Glomerular endothelial cell (primary cell): ENCODE measurements at regions not wholly inside any gene's neighbourhood (a gene's known extent, or its start where the extent isn't known, plus 50 kb on each side); places are given as distances from the start of the nearest gene placed in this dataset.
A peak's percentile ranks its signal among the peaks of the same experiment; 100 is the strongest.

ENCODE experiments used
- DNase-seq: peaks from one replicate; pipeline ENCODE4 v3.0.0-alpha.2; 2011; ENCODE audit warnings: low read depth, low spot score; ENCODE audit errors: extremely low read depth

DNA sequence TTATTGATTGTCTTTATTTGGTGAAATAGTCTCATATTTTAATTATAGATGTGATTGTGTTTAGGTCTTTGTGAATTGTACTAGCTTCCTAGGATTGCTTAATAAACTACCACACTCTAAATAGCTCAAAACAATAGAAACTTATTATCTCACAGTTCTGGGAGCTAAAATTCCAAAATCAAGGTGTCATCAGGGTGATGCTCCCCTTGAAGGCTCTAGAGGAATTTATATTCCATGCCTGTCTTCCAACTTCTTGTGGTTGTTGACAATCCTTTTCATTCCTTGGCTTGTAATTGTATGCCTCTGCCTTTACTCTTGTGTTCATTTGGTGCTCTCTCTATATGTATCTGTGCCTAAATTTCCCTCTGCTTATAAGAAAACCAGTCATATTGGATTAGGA, 155.3 kb upstream of the AKR1E2 start:
- DNase-seq: no peak

DNA sequence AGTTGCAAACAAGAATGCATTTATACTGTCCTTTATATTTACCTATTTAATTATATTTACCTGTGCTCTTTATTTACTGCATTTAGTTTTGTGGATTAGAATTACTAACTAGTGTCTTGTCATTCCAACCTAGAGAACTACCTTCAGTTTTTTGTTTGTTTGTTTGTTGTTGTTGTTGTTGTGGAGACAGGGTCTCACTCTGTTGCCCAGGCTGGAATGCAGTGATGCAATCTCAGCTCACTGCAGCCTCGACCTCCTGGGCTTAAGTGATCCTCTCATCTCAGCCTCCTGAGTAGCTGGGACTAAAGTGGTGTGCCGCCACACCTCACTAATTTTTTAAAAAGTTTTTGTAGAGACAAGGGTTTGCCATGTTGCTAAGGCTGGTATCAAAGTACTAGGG, 156.4 kb upstream of the AKR1E2 start:
- DNase-seq: no peak

DNA sequence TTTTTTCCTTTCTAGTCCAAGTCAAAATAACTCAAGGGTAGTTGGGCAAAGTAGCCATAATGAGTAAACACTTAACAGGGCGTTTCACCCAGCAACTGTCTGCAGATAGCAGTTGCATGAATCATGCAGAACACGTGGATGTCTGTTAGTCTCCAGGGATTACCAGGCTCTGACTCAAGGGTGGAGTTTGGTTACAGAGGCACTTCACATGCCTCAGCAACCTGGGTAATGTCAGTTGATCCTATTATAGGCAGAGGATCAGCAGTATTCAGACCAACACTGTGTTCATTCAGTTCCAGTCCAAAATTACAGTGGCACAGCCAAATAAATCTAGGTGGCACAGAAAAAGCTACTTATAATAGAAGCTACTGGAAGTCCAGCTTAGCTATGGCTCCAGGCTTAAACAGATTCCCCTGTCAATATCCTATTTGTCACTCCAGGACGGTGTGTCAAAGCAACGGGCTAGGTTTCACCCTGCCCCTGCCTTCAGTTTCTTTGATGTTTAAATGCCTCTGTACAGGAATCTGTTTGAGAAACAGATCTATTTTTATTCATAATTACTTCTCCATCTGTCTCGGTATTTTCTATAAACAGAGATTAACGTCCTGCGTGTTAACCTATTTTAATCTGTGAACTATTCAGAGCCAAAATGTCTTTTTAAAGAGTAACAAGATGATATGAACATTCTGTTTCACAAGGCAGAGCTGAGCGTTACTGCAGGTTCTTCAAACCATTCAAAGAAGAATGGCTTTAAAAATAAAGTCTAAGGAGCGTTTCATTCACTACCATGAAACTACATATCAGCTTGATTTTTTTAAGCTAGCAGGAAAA, 162.6 kb upstream of the AKR1E2 start:
- DNase-seq: peak; percentile 98

DNA sequence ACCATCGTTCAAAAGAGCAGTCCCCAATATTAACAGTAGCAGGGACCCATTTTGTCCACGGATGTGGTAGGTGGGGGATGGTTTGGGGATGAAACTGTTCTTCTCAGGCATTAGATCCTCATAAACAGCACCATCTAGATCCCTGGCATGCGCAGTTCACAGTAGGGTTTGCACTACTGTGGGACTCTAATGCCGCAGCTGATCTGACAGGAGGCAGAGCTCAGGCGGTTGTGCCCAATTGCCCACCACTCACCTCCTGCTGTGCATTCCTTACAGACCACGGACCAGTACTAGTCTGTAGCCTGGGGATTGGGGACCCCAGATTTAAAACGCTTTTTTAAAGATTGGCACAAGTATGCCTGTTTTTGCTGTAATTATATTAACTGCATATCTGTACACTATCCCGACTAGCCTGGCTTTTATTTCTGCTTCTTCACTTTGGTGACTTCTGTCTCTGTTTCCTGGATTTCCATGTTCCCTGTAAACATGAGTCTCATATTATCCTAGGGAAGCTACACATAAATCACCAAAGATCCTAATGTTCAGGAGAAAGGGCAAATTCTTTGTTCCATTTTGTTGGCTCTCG, 163.3 kb upstream of the AKR1E2 start:
- no peak for DNase-seq

DNA sequence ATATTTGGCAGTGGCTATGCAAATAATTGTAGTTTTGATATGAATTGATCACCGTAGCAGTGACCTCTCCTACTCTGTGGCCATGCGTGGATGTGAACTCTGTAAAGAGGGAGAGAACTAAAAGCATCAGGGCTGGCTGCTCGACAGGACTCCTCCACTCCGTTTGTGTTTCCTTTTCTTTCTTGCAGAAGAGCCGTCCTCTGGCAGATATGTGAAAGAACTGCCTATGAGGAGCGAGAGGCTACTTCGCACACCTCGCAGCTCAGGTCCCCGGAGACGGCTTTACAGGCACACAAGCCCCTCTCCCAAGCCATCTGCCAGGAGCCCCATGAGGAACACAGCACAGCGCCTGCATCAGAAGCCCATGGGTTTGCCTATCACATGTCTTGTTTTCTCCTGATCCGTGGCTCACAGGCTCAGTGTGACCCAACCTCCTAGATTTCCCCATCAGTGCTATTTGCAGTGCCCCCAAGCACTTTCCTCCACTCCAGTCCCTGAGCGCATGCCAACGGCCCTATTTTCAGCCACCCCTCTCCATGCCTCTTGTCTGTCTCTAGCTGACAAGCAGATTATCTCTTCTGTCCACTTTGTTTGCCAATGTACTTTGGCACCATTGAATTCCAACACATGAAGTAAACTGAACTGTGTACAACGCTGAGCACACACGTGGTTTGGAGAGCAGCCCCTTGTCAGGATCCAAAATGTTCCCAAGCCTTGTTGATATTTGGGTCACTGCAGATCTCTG, 164.3 kb upstream of the AKR1E2 start:
- DNase-seq: no peak

DNA sequence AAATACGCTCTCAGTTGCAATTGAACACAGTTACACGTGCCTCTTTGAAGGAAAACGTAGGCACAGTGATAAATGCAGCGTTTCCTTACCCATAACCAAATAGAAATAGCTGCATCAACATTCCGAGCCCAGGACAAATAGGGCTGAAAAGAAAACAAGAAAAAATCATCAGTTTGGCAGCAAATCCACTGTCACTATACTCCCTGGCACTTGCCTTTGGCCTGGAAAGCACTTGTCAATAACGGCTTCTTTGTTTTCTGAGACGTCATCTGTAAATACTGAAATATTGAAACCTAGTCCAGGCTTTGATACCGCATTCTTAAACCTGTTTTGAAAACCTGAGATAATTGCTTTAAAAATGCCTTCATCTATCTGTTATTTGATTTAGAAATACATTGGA, 167.2 kb upstream of the AKR1E2 start:
- DNase-seq: no peak

DNA sequence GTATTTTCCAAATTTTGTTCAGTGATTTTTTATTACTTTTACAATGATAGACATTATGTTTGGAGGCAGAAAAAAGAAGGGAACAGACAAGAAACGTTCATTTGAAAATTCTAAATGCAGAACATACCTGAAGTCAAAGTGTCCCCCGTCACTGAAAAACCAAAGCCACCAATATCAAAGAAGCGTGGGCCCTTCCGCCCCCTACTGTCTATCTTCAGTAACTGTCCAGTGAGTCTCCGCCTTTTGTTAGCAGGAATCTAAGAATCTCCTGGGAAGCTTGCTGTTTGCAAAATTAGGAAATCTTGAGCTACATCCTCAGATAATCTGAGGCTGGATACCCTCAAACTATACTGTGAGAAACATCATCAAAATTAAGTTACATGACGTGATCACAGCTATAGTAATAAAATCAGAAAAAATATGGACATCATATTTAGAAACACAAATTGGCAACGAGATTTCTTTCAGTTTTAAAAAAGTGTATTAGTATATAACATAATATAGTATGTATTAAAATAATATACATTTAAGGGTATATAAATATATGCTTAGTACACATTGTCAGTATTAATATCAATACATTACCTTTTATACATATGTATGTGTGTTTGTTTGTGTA, 169.3 kb upstream of the AKR1E2 start:
- DNase-seq: no peak

DNA sequence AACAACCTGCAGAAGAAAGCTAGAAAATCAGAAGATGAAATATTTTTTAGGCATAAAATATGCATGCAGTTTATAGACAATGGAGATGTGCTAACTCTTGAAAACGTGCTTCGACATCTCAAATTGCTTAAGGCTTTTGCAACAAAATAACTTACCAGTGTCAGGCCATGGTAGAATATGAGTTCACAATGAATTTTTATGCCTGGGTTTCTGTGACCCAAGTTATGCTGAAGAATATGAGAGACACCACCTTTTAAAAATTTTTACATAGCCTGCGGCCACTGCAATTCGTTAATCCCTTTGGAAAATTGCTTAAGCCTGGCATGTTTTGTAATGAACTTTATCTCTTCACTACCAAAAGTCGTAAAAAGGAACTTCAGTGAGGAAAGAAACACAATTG, 170.1 kb upstream of the AKR1E2 start:
- no peak for DNase-seq

DNA sequence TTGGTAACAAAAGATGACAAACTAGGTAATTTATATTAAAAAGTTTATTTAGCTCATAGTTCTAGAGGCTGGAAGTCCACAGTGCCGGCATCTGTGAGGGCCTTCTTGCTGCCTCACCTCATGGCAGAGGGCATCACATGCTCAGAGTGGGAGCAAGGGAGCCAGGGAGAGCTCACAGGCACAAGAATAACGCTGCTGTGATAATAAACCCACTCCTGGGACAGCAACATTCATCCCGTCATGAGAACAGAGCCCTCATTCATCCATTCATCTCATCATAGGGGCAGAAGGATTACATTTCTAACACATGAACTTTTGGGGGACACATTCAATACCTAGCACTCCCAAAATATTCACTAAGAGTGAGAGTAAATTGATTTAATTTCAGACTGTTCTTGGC, 170.6 kb upstream of the AKR1E2 start:
- DNase-seq: no peak

DNA sequence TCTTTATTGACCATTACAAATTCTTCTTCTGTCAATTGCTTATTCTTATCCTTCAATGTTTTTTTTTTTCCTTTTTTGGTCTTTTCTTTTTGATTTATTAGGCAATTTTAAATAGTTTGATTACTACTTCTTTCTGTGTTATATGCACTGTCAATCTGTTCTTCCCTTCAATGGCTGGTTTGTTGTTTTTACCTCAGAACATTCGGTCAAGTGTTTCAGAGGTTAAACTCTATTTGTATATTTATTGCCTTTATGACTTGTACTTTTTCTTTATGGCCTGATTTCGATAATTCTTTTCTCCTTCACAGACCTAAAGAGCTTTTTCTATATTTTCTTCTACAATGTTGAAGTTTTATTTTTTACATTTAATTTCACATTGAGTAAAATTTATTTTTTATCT, 171.5 kb upstream of the AKR1E2 start:
- DNase-seq: no peak

DNA sequence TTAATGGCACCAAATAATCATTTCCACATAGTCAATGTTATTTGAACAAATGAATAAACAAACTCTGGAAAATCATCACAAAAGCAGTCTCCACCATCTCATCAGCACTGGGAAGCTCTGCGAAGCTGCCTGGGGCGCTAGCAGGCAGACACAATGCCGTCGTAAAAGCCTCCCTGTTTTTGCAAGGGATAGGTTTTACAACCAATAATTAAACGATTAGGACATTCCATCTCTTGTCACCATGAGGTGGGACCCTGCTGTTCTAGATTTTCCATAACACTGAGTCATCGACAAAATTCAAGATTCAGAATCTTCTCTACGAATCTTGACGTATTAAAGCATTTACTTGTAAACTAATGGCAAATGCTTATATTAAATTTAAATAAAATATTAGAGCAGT, 172.8 kb upstream of the AKR1E2 start:
- no peak for DNase-seq

DNA sequence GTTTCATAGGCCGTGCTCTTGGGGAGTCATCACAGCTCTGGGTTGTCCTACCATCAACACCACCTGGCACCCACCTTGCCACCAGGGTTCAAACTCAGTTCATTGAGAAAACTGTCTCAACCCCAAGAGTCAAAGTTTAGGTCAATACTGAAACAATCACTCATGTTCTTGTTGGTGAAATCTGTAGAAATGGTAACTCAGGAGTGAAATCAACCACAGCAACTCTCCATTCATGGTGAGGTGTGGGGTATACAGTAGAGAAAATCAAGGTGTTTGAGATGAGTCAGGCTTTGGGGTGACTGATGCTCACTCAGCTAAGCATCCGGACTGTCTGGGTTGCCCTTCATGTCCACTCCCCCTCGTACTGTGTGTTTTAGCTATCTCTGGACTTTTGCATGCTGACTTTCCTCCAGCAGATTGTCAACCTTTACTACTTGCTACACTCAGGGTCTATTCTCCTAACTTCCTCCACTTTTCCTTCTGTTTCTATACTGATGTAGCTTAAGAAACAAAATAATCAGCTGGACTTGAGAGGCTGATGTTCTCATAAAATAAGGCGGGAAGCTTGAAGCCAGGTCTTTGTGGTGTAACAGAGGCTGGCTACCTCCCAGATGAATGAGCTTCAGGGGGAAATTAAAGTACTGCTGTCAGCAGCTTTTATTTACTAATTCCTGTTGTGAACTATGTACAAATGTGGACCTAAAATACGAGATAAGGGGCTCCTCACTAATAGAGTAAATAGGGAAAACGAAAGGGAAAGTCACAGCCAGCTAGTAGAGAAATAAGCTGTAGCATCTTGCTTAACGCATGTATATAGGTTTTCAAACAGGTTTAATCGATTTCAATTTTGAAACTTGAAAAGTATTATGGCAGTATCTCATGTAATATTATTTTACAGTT, 173.6 kb upstream of the AKR1E2 start:
- DNase-seq: no peak

DNA sequence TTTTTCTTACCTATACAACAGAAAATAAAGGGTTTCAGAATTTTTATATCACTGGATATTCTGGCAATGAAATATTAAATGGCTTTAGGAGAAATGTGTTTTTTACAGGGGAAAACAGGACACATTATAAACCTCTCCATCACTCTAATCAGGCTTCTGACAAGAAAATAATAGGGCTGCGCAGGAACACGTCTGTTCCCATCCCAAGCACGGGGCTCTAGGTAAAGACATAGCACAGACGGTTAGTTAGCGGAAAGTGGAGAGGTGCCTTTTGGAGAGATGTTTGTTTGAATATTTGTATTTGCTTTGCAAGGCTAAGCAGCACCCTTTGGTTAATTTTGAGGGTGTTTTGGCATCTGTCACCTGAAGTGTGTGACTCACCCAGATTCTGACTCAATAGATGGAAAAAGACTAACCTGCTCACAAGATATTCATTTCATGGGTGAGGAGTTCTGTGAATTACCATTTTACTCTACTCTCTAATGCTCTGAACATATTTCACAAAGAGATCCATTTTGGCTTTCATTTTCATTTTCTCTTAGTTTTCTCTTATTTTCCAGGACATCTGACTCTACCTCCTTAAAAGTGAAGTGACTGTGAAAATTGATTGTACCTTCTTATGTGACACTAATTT, 174.5 kb upstream of the AKR1E2 start:
- no peak for DNase-seq

DNA sequence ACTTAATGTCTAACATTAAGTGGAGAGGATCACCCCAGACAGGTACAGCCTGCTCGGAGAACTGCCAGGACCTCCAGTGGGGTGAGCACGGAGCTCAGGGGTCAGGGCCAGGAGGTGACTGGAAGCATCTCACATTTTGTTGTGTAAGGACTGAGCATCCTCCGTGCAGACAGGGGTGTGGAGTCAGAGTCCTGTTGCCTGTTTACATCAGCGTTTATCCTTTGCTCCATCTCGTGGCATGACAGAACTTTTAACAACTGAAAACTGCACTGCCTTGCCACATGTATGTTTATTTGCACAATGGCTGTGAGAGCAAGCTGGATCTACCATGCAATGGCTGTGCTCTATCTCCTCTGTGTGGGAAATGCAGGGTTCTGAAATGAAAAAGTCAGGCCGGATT, 175.4 kb upstream of the AKR1E2 start:
- no peak for DNase-seq

DNA sequence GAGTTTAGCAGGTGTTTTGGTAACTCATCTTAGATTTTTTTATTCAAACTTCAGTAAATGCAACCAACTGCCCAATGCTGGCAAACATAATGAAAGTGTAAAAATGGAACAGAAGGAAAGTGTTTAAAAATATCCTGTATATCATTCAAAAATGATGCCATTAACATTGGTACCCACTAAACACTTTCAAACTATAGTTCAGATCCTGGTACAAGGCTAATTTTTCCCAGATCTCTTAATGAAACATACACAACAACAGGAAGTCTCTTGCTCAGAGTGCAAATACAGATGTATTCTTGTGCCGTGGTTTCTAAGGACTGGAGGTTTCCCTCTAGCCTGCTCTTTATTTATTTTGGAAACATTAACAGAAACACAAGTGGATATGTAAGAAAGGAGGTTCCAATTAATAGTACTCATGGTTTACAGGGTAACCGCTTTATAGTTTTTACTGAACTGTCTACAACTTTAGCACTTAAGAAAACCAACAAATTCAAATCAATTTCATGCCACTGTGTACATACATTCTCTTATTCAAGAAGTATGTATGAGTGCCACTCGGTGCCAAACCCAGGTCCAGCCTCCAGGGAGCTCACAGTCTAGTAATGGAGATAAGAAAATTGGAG, 176.0 kb upstream of the AKR1E2 start:
- peak; percentile 55 for DNase-seq

DNA sequence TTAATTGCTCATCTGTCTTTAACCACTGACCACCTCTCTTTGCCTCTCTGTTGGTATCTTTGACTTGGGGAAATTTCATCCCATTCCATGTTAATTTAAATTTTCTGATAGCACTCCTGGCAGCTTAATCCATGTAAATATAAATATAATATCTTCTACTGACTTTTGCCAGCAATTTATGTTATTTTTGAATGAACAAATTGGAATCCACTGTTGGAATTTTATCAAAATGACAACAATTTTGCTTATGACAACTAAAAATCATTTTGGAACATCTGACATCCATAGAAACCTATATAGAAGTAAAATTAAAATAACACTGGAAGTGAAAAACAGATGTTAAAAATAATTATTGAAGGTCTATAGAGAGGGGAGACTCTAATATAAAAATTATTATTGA, 176.5 kb upstream of the AKR1E2 start:
- DNase-seq: no peak

DNA sequence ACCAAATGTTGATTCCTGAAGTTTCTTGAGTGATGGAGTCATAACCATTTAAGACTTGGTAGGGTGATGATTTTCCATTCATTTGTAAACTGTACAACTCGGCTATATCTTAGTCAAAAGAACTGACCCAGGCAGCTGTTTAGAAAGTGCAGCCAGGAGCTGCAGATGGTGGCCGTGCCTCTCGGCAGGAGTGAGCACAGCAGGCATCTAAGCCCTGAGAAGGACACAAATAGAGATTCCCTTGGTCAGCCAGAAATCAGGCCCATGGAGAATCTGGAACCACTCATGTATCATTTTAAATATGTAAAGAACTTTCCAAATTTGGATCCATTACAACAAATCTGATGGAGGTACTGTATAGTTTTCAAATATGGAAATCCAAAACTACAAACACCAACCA, 177.0 kb upstream of the AKR1E2 start:
- no peak for DNase-seq

DNA sequence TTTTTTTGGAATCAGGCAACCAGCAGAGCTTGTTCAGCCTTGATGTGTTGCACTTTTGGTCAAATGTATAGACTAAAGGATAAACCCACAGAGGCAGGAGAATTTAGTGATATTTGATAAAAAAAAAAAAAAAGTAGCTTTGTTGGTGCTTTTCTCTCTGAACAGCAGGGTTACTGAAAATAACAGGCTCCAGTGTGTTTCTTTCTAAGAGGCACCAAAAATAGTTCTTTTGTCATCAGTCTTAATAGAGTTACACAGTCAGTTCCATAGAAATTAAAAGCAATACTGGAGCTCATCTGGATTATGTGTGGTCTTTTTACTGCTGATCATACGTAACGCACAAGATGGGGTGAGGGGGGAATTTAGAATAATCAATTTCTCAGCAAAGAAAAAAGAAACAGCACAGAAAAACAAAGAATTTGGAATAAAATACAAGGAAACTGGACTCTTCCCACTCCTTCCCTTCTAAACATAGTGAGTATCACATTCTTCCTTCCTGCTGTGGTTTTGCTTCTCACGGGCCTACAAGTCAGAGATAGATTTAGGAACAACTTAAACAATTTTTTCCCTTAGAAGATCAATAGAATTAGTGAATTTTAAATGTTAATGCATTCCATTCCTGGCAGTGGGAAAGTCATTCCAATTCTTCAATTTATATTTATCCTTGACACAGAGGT, 178.8 kb upstream of the AKR1E2 start:
- DNase-seq: no peak

DNA sequence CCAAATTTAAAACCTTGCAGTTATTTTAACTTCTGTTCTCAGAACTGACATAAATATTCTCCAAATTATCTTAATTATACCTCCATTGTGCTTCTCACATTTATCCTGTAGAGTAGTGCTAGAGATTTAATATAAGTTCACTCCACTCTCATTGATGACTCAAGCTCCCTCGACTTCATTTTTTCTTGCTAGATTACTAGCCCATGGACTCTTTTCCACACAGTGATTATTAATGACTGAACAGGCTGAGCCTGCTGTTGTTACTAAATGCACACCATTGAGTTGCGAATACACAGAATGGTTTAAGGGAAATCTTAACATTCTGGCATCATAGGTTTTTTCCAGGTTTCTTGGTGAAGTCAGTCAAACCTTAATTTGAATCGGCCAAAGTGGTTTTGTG, 179.5 kb upstream of the AKR1E2 start:
- DNase-seq: no peak
